Hindlimb muscle (tissue), 1 donor: ENCODE measurements at regions not wholly inside any gene's neighbourhood (a gene's known extent, or its start where the extent isn't known, plus 50 kb on each side); places are given as distances from the start of the nearest gene placed in this dataset.
A peak's percentile ranks its signal among the peaks of the same experiment; 100 is the strongest.

Source experiments
- DNase-seq: peaks from one replicate; pipeline ENCODE4 v3.0.0-alpha.2; 2013

DNA sequence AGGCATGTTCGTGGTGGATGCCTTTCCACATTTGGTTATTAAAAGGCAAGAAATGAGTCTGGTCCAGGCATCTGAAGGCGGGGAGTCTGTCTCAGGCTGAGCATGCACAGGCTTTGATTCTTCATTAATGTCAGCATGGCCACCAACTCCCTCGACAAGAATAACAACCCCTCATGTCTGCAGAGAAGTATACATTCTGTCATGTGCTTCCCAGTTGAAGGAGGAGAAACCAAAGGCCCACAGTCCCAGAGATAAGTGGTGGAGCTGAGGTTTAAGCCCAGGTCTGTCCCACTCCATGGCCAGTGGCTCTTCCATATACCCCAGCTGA lies 61.6 kb upstream of the LAPTM5 start:
- no peak for DNase-seq

DNA sequence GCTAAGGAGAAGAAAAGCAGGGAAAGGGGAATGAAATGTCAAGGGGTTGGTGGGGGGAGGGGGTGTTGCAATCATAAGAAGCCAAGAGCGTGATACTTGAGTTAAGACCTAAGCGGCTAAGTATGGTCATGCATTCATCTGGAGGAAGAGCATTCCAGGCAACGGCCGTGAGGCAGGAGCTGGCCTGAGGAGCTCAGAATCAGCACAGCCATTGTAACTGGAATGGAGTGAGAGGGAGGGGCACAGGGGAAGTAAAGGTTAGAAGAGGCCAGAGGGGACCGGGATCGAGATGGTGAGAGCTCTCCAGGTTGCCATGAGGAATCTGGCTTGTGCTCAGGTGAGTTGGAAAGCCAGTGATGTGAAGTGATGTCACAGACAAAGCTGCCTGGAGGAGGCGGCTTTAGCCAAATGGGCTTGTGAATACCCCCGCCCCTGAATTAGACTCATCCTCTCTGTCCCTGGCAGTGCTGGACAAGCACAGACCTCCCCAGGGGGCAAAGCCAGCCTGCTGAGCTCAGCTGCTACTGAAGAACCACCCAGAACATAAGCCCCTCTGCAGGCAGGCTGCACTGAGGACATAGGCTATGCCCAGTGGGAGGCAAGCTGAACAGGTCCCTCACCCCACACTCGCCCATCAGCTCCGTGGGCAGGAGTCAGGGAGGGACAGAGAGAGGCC lies 61.1 kb upstream of the LAPTM5 start:
- DNase-seq = no peak

DNA sequence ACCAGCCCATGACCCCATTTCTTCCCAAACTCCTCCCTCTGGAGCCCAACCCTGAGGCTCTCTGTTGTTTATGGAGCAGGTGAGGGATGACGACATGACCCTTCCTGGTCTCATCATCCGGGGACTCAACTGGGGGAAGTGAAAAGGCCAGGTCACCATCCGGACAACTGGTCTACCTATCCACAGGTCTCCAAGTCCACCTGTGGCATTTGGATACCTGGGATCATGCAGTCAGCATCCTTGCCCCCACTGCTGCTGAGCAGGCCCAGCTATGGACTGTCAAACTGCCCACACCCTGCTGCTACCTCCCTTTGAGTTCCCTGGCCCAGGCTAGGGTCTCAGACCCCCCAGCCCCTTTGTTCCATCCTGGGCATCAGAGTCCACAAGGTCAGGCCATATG lies 60.0 kb upstream of the LAPTM5 start:
- no peak for DNase-seq

DNA sequence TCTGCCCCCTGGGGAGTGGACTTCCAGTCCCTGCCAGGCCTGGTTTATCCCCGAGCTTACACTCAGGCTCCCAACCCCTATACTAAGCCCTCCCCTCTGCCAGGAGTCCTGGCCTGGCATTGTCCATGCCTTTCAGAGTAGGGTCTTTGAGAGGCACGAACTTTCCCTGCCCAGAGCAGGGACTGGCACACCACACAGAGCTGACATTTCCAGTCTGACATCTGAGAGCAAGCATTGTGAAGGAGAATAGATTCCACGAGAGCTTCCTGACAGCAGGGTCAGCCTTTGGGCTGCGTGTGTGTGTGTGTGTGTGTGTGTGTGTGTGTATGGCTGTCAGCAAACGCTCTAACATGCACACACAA lies 59.5 kb upstream of the LAPTM5 start:
- no peak for DNase-seq

DNA sequence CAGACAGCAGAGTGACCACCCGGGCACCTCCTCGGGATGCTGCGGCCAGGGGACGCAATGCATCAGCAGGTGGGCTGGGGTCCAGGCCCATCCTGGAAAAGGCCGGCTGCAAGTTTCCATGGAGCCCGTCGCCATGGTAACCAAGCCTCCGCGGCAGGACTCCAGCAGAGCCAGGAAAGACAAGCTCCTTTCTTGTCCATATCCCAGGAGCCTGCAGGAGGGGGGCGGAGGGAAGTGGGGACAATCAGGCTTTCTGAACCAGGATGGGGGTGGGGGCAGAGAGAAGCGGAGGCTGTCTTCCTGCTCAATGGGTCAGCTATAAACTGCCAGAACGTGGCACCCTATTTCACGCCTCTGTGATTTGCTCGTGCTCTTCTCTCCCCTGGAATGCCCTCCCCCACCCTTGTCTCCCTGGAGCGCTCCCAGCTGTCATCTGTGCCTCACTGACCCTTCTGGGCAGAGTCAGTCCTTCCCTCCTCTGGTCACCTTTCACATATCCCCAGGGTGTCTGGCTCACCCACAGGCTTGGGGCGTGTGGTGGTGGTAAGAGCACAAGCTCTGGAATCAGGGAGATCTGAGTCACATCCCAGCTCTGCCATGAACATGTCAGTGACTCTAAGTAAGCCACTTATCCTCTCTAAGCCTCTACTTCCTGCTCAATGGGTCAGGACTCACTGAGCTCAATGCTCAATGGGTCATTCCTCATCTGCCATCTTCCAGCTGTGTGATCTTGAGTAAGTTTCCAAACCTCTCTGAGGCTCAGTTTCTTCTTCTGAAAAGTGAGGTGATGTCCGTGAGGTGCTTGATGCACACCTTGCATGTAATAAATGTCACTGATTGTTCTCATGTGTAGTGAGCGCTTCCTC lies 58.9 kb upstream of the LAPTM5 start:
- peak; percentile 81 for DNase-seq

DNA sequence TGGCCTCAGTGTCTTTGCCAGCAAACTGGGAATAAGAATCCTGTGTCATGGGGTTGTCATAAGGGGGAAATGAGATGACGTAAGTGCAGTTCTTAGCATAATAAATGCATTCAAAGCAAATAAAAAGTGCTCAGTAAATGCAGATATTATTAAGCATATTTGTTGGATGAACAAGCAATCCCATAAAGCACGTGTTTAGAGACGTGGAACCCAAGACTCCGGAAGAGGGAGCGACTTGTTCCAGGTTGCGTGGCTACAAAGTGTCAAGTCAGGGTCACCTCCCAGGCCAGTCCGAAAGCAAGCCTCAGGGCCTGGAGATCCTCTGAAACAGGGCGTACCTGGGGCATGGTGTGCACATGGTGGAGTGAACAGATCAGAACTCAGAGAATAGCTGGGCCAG lies 58.0 kb upstream of the LAPTM5 start:
- DNase-seq = no peak

DNA sequence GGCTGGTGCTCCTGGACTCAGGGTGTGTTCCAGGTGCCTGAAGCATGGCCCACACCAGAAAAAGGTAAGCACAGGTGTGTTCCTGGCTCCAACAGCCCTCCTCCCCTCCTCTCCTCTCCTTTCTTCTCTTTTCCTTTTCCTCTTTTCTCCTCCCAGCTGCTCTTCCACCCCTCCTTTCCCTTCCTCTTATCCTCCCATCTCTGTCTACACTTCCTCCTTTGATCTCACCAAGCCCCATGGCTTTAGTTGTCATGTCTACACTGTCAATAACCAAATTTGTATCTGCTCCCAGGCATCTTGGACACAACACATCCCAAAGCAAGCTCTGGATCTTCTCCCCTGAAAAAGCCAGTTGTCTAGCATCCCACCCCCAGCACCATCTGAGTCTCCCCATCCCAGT lies 56.7 kb upstream of the LAPTM5 start:
- no peak for DNase-seq

DNA sequence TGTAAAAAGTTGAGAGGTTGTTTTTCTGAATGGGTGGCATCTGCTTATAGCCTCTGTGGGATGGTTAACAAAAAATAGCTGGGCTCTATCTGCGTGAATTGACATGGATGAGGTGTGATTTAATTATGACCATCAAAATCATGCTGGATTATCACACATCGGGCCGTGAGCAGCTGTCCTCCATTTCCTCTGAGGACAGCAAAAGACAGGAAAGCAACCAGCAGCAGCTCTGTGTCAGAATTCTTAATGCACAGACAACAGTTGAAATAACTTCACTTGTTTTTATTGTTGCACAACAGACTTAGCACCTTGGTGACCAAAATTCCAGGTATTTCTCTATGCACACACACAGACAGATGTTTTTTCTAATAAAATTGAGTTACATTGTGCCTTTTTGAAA lies 54.5 kb upstream of the LAPTM5 start:
- no peak for DNase-seq

DNA sequence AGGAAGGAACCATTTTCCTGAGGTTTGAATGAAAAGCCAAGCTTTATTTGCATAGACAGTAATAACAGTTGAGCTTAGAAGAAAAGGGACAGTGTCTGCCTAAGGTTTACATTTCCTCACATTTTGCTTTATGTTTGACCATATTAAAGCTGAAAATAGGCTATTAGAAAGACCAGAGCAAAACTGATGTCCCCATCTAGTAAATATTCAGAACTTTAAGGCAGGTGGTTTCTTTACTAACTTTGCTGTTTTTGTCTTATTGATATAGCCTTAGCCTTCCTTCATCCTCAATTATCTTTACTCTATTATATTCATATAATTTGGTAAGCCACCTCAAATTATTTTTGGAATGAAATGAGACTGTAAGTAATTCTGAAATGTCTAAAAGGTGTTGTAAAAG lies 53.6 kb upstream of the LAPTM5 start:
- DNase-seq = no peak

DNA sequence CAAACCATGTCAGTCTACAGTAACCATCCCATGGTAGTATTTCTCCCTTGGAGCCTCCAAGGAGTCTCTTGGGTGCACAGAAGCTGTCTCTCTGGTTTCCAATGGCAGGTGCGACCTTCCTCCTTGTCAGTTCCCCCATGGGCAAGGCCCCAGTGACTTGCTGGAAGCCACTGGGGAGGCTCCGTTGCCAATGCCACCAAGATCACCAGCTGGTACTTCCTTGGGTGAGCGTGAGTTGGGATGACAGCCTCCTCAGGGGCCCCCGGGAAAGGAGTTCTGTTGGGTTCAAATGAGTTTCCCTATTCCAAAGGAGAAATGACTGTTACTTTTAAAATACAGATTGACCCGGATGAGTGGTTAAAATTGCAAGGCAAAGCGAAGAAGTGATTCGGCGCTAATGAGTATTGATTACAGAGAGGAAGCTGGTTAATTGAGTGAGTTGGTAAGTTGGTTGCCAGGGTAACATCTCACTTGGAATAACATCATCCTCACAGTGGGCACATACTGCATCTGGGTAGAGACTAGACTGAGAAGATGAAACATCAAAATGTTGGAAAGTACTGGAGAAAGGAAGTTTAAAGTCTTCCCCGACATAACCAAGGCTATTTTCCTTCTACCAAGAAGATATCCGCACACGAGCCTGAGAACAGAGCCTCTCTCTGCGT lies 53.0 kb upstream of the LAPTM5 start:
- DNase-seq = no peak

DNA sequence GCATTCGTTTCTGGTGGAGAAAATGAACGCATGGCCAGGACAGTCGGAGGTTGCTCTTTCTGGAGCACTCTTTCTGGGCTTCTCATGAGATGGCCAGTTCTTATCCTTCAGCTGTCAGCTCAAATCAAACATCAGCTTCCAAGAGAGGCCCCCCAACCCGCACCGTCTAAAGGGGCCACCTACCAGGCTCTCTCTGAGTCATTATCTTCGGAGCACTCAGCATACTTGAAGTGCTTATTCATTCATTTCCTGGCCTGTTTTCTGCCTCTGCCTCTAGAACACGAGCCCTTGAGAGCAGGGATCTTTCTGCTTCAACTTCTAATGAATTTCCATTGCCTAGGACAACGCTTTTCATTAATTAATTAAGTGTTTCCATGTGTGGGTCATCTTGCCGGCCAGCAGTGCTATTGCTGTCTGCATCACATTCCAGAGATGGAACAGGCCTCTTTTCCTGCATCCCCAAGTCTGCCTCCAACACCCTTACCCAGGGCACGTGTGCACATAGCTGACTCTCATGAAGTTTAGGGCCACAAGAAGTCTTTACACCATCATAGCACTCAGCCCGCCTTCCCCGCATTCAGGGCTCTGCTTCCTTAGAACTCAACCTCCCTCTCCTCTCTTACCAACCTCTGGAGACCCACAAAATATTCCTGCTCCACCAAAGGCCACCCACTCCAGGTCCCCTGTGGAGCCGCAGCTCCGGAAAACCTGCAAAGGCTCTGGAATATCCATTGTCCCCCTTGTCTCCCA lies 52.1 kb upstream of the LAPTM5 start:
- DNase-seq = no peak

DNA sequence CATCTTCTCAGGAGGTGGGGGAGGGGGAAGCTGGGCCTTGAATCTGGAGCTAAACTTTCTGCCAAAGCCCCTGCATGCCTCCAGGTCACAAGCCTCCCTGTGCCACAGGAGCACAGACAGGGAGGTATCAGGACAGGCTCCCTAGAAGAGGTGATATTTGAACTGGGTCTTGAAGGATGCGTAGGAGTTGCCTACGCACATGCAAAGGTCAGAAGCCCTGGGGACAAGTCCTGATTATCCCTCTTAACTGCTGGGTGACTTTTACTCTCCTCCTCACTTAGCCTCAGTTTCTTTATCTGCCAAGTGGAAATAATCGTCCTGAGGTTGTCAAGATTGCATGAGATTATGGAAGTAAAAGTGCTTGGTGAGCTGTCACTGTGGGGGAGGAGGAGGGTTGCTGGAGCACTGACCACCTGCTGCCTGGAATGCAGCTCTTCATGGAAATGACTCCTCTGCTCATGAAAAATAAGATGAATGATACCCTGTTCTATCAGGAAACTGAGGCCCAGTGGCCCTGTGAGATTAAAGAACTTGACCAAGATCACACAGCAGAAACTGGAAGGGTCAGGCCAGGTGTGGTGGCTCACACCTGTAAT lies 50.6 kb upstream of the LAPTM5 start:
- no peak for DNase-seq

DNA sequence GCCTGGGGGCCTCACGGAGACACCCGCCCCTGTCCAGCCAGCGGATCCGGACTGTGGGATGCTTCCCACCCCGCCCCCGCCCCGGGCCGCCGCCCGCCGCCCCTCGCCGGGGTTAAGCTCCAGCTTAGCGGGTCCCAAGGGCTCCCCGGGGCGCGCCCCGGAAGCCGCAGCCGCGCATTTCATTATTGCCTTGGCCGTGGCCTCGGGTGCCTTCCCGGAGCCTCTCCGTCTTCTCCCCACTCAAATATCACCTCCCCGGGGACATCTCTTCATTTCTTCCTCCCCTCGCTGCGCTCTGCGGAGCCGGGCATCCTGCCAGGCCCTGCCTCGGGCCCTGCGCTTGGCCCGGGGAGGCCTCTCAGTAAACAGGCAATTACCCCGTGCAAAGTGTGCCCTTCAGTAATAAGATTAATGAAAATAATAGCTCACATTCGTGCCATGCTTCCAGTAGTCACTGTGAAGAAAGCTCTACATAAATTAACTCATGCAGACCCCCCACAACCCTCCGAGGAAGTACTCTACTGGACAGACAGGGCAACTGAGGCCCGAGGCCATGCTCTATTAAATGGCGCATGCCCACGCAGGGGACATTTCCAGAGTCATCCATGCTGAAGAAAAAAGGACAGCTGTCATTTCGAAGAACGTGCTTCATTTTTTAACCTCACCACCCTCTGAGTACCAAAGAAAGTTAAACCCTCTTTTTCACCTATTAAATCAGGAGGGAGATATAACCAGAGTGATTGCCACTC lies 49.9 kb upstream of the LAPTM5 start:
- no peak for DNase-seq
